ENCODE measurements at regions not wholly inside any gene's neighbourhood (a gene's known extent, or its start where the extent isn't known, plus 50 kb on each side); places are given as distances from the start of the nearest gene placed in this dataset.

GRCh38 chr4:89572224-89572858 lies 264.6 kb downstream of the SNCA start:
- TF ChIP-seq POLR2A (IDR thresholded peaks at IDR 0.05), result no peak
- TF ChIP-seq, protein P1, sequence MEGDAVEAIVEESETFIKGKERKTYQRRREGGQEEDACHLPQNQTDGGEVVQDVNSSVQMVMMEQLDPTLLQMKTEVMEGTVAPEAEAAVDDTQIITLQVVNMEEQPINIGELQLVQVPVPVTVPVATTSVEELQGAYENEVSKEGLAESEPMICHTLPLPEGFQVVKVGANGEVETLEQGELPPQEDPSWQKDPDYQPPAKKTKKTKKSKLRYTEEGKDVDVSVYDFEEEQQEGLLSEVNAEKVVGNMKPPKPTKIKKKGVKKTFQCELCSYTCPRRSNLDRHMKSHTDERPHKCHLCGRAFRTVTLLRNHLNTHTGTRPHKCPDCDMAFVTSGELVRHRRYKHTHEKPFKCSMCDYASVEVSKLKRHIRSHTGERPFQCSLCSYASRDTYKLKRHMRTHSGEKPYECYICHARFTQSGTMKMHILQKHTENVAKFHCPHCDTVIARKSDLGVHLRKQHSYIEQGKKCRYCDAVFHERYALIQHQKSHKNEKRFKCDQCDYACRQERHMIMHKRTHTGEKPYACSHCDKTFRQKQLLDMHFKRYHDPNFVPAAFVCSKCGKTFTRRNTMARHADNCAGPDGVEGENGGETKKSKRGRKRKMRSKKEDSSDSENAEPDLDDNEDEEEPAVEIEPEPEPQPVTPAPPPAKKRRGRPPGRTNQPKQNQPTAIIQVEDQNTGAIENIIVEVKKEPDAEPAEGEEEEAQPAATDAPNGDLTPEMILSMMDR (IDR thresholded peaks at IDR 0.05), result no peak
- no peaks in the 10 kb centered on the region for H3K27me3 ChIP-seq
- no peaks in the 10 kb centered on the region for H3K9me3 ChIP-seq
- WGBS, 2 donors, result 47 to 51% methylated on average over 2 of the region's 2 CpGs
- intact Hi-C loops (cut with DNase I), result no loop called here
- no peaks in the 10 kb centered on the region for H3K4me1 ChIP-seq
- no peak overlapping the region for H3K27ac ChIP-seq
- H3K4me3 ChIP-seq (replicated peaks in 1 of 3), result no peak overlapping the region
- H3K36me3 ChIP-seq, result no peaks in the 10 kb centered on the region
- no peak for DNase-seq

- no peak for TF ChIP-seq POLR2A (IDR thresholded peaks at IDR 0.05)
- TF ChIP-seq, protein P1 (IDR thresholded peaks at IDR 0.05), result no peak
- 86 to 97% methylated on average over 1 of the region's 1 CpG for WGBS, 2 donors
- no peak overlapping the region for H3K4me3 ChIP-seq (replicated peaks in 1 of 3)
- no peak for DNase-seq
- no peaks in the 10 kb centered on the region for H3K36me3 ChIP-seq
- no peak overlapping the region for H3K27ac ChIP-seq
- no peaks in the 10 kb centered on the region for H3K4me1 ChIP-seq
- no peaks in the 10 kb centered on the region for H3K9me3 ChIP-seq
- no peaks in the 10 kb centered on the region for H3K27me3 ChIP-seq
- intact Hi-C loops (cut with DNase I), result no loop called here
Observed at GRCh38 chr4:89570931-89571330, 263.3 kb upstream of the GPRIN3 start.

GRCh38 chr4:89567936-89568335 lies 260.3 kb upstream of the GPRIN3 start:
- Histone ChIP-seq H3K9me3 (no peaks in the 10 kb centered on the region), H3K27me3 (no peaks in the 10 kb centered on the region), H3K4me3 (replicated peaks in 1 of 3) (no peak overlapping the region), H3K4me1 (no peaks in the 10 kb centered on the region), H3K27ac (no peak overlapping the region), H3K36me3 (no peaks in the 10 kb centered on the region)
- intact Hi-C loops (cut with DNase I), result no loop called here
- 67% methylated on average over 6 to 7 of the region's 7 CpGs for WGBS, 2 donors
- no peak for DNase-seq
- no peak for TF ChIP-seq POLR2A (IDR thresholded peaks at IDR 0.05)
- TF ChIP-seq, protein P1 (IDR thresholded peaks at IDR 0.05), result no peak

- no peaks in the 10 kb centered on the region for H3K4me1 ChIP-seq
- H3K27me3 ChIP-seq, result no peaks in the 10 kb centered on the region
- no peak for DNase-seq
- H3K27ac ChIP-seq, result no peak overlapping the region
- H3K4me3 ChIP-seq (replicated peaks in 1 of 3), result no peak overlapping the region
- no peaks in the 10 kb centered on the region for H3K9me3 ChIP-seq
- WGBS, 2 donors, result 52 to 56% methylated on average over 2 of the region's 2 CpGs
- intact Hi-C loops (cut with DNase I), result no loop called here
- TF ChIP-seq, protein P1 (IDR thresholded peaks at IDR 0.05), result no peak
- no peak for TF ChIP-seq POLR2A (IDR thresholded peaks at IDR 0.05)
- H3K36me3 ChIP-seq, result no peaks in the 10 kb centered on the region
Observed at GRCh38 chr4:89563431-89563830, 255.8 kb upstream of the GPRIN3 start.

DNA sequence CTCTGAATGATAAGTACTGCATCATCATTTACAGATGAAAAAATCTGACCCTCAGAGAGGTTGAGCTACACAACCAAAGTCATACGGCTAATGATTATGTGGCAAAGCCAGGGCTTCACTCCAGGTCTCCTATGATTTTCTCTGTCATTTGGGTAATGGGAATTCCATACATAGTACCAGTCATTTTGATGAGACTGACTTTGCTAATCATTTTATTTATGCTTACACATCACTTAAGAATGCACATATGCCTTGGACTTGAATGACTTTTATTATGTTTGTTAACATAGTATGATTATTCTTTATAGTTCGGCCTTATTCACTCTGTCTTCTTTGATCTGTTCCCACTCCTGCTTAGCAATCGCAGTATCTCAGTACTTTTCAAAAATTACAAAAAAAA lies 255.1 kb upstream of the GPRIN3 start:
- intact Hi-C loops (cut with DNase I), result no loop called here
- TF ChIP-seq, protein P1 (IDR thresholded peaks at IDR 0.05), result no peak
- no peak for TF ChIP-seq POLR2A (IDR thresholded peaks at IDR 0.05)
- H3K9me3 ChIP-seq, result no peaks in the 10 kb centered on the region
- H3K27me3 ChIP-seq, result no peaks in the 10 kb centered on the region
- H3K4me3 ChIP-seq (replicated peaks in 1 of 3), result no peak overlapping the region
- DNase-seq, result no peak
- H3K4me1 ChIP-seq, result no peaks in the 10 kb centered on the region
- no peaks in the 10 kb centered on the region for H3K36me3 ChIP-seq
- 91 to 96% methylated on average over 3 of the region's 3 CpGs for WGBS, 2 donors
- no peak overlapping the region for H3K27ac ChIP-seq

Data from thyroid gland (tissue), 4 donors.